Panc1 (cell line): ENCODE measurements at regions not wholly inside any gene's neighbourhood (a gene's known extent, or its start where the extent isn't known, plus 50 kb on each side); places are given as distances from the start of the nearest gene placed in this dataset.

Source experiments
- ATAC-seq: fragments of 200-7000 bp; cut with Tn5 transposase; 2 replicates; pipeline ENCODE4 v1.9.1; 2020; ENCODE audit warnings: mild to moderate bottlenecking, moderate library complexity
- BruUV-seq: library from RNA; stranded (reverse); fragments of 400-500 nt; replicated peaks from 2 replicates; lab custom pipeline; 2021; lab: Mats Ljungman, UMichigan
- CTCF ChIA-PET: fragments of 300-600 bp; sonication (Branson Sonifier 250); formaldehyde crosslinking; loops from one replicate; lab custom pipeline; 2022; ENCODE audit warnings: antibody characterized with exemption; lab: Charles Lee
- POLR2A ChIA-PET: fragments of 300-600 bp; sonication (Branson Sonifier 250); formaldehyde crosslinking; loops from one replicate; lab custom pipeline; 2022; ENCODE audit warnings: antibody characterized with exemption; lab: Charles Lee
- DNase-seq: peaks from one replicate; pipeline ENCODE4 v3.0.0-alpha.2; 2010; ENCODE audit warnings: low read depth, low spot score
- H3K27ac ChIP-seq: 2 replicates; pipeline ENCODE4 v1.5.1; 2011; ENCODE audit warnings: mild to moderate bottlenecking, low read length, inconsistent platforms
- H3K27me3 ChIP-seq: fragments of 200-500 bp; sonication (Bioruptor generic); 2 replicates; pipeline ENCODE4 v1.6.0; 2014; ENCODE audit warnings: low read length, inconsistent platforms; ENCODE audit not compliant: control insufficient read depth, insufficient read depth
- H3K36me3 ChIP-seq: fragments of 200-500 bp; sonication (Bioruptor generic); 2 replicates; pipeline ENCODE4 v1.5.1; 2014; ENCODE audit warnings: inconsistent platforms, mild to moderate bottlenecking, low read length, moderate library complexity; ENCODE audit not compliant: control insufficient read depth, insufficient read depth
- H3K4me1 ChIP-seq: 2 replicates; pipeline ENCODE4 v1.5.1; 2011; ENCODE audit warnings: inconsistent platforms, mild to moderate bottlenecking, low read length, moderate library complexity; ENCODE audit not compliant: control insufficient read depth, insufficient read depth
- H3K4me3 ChIP-seq, 2 experiments: 2 replicates each; pipeline ENCODE4 v1.5.1; 2011 to 2012; ENCODE audit warnings: low read depth in 2 of 2, low read length in 2 of 2, mild to moderate bottlenecking in 2 of 2, inconsistent platforms in 1 of 2, moderate library complexity in 1 of 2
- H3K9me3 ChIP-seq: fragments of 200-500 bp; sonication (Bioruptor generic); 2 replicates; pipeline ENCODE4 v1.5.1; 2014; ENCODE audit warnings: low read depth, mild to moderate bottlenecking, inconsistent platforms, low read length, moderate library complexity; ENCODE audit not compliant: control insufficient read depth, insufficient read depth
- CTCF ChIP-seq: fragments of 450-650 bp; IDR thresholded peaks from 2 replicates; pipeline ENCODE4 v1.5.1; 2017; ENCODE audit warnings: mild to moderate bottlenecking
- POLR2AphosphoS5 ChIP-seq: IDR thresholded peaks from 2 replicates; pipeline ENCODE4 v1.6.1; 2012; ENCODE audit warnings: mild to moderate bottlenecking, low read depth, low read length, moderate library complexity
- SIN3A ChIP-seq: IDR thresholded peaks from 2 replicates; pipeline ENCODE4 v1.6.1; 2012; ENCODE audit warnings: low read depth, mild to moderate bottlenecking, low read length, moderate library complexity, borderline replicate concordance; ENCODE audit not compliant: insufficient read depth
- TCF7L2 ChIP-seq: IDR thresholded peaks from 2 replicates; pipeline ENCODE4 v1.6.1; 2011; ENCODE audit warnings: mild to moderate bottlenecking, low read depth, low read length, inconsistent platforms
- in situ Hi-C: cut with HindIII; loops from 2 replicates; pipeline ENCODE4 v1.10.0; 2016; ENCODE audit warnings: low sequenced_read_pairs, low pct_unique_long_range_greater_than_20kb
- intact Hi-C: fragments of 100-400 bp; cut with micrococcal nuclease; formaldehyde crosslinking; loops from one replicate; pipeline ENCODE4 v1.10.0; 2022; ENCODE audit not compliant: unreplicated experiment
- TF ChIP-seq, protein P1 (sequence below), 2 experiments: IDR thresholded peaks; 2 replicates each; pipeline ENCODE4 v1.6.1; 2011 to 2012; ENCODE audit warnings: low read depth in 2 of 2, control low read depth in 1 of 2, low read length in 1 of 2, mild to moderate bottlenecking in 1 of 2, moderate library complexity in 1 of 2; ENCODE audit not compliant: insufficient read depth in 1 of 2

GRCh38 chr5:120388016-120388781 is 75.9 kb upstream of the PRR16 start:
- ATAC-seq (no peak), DNase-seq (no peak)
- no peak overlapping the region for H3K27ac ChIP-seq
- CTCF ChIA-PET: no interaction called here
- H3K9me3 ChIP-seq: 0 out of 2 replicates have a peak, but pooled peaks cover 3% of the 10 kb centered on the region
- H3K36me3 ChIP-seq: no peaks in the 10 kb centered on the region
- intact Hi-C loops (no loop called here), in situ Hi-C loops (no loop called here)
- TF ChIP-seq SIN3A: no peak
- no TSS peak for BruUV-seq
- no peaks in the 10 kb centered on the region for H3K4me1 ChIP-seq
- POLR2A ChIA-PET: no interaction called here
- no peak overlapping the region for H3K4me3 ChIP-seq
- no peaks in the 10 kb centered on the region for H3K27me3 ChIP-seq

- intact Hi-C loops: no loop called here
- DNase-seq: no peak
- no TSS peak for BruUV-seq
- ATAC-seq: no peak
- in situ Hi-C loops: no loop called here
- Histone ChIP-seq H3K4me1 (no peaks in the 10 kb centered on the region), H3K27ac (no peak overlapping the region), H3K4me3 (no peak overlapping the region), H3K36me3 (no peaks in the 10 kb centered on the region), H3K27me3 (no peaks in the 10 kb centered on the region), H3K9me3 (0 out of 2 replicates have a peak, but pooled peaks cover 3% of the 10 kb centered on the region)
- ChIA-PET POLR2A (no interaction called here), CTCF (no interaction called here)
- TF ChIP-seq CTCF (no peak), TCF7L2 (no peak), SIN3A (no peak), POLR2AphosphoS5 (no peak)
- TF ChIP-seq, protein P1, sequence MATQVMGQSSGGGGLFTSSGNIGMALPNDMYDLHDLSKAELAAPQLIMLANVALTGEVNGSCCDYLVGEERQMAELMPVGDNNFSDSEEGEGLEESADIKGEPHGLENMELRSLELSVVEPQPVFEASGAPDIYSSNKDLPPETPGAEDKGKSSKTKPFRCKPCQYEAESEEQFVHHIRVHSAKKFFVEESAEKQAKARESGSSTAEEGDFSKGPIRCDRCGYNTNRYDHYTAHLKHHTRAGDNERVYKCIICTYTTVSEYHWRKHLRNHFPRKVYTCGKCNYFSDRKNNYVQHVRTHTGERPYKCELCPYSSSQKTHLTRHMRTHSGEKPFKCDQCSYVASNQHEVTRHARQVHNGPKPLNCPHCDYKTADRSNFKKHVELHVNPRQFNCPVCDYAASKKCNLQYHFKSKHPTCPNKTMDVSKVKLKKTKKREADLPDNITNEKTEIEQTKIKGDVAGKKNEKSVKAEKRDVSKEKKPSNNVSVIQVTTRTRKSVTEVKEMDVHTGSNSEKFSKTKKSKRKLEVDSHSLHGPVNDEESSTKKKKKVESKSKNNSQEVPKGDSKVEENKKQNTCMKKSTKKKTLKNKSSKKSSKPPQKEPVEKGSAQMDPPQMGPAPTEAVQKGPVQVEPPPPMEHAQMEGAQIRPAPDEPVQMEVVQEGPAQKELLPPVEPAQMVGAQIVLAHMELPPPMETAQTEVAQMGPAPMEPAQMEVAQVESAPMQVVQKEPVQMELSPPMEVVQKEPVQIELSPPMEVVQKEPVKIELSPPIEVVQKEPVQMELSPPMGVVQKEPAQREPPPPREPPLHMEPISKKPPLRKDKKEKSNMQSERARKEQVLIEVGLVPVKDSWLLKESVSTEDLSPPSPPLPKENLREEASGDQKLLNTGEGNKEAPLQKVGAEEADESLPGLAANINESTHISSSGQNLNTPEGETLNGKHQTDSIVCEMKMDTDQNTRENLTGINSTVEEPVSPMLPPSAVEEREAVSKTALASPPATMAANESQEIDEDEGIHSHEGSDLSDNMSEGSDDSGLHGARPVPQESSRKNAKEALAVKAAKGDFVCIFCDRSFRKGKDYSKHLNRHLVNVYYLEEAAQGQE (IDR thresholded peaks at IDR 0.05; ENCODE audit: insufficient read depth in 1 of 2, low read depth in 2 of 2, low read length in 1 of 2): no peak
These were observed 69.8 kb upstream of the PRR16 start for GRCh38 chr5:120394259-120394658.

- TF ChIP-seq POLR2AphosphoS5 (no peak), TCF7L2 (no peak), SIN3A (no peak), CTCF (no peak)
- TF ChIP-seq, protein P1 (IDR thresholded peaks at IDR 0.05; ENCODE audit: insufficient read depth in 1 of 2, low read depth in 2 of 2, low read length in 1 of 2): no peak
- no peak for DNase-seq
- CTCF ChIA-PET: no interaction called here
- Histone ChIP-seq H3K27me3 (no peaks in the 10 kb centered on the region), H3K4me1 (no peaks in the 10 kb centered on the region), H3K4me3 (no peak overlapping the region), H3K9me3 (0 out of 2 replicates have a peak, but pooled peaks cover 3% of the 10 kb centered on the region), H3K36me3 (no peaks in the 10 kb centered on the region), H3K27ac (no peak overlapping the region)
- BruUV-seq: no TSS peak
- intact Hi-C loops: no loop called here
- no peak for ATAC-seq
- in situ Hi-C loops: no loop called here
- POLR2A ChIA-PET: no interaction called here
These were observed 67.9 kb upstream of the PRR16 start for GRCh38 chr5:120396186-120396585.
